ENCODE measurements at regions not wholly inside any gene's neighbourhood (a gene's known extent, or its start where the extent isn't known, plus 50 kb on each side); places are given as distances from the start of the nearest gene placed in this dataset.

- H3K9ac ChIP-seq (ENCODE audit: insufficient read depth, low read length) = no peak overlapping the region
- no peak overlapping the region for H2AFZ ChIP-seq (ENCODE audit: low read length)
- H3K4me2 ChIP-seq (ENCODE audit: extremely low read depth, insufficient read depth, low read length) = no peak overlapping the region
- no peaks in the 10 kb centered on the region for H3K9me3 ChIP-seq (ENCODE audit: control insufficient read depth, insufficient read depth, low read depth, low read length)
- H3K27me3 ChIP-seq (ENCODE audit: control insufficient read depth, insufficient read depth, low read length) = no peaks in the 10 kb centered on the region
- no peaks in the 10 kb centered on the region for H3K36me3 ChIP-seq (ENCODE audit: control insufficient read depth, insufficient read depth, low read length)
- no peak overlapping the region for H3K4me3 ChIP-seq (replicated peaks in 1 of 4; ENCODE audit: control extremely low read depth in 1 of 4, insufficient read depth in 1 of 4, low read depth in 3 of 4, low read length in 4 of 4)
- no peaks in the 10 kb centered on the region for H3K4me1 ChIP-seq (ENCODE audit: control insufficient read depth, extremely low read depth, insufficient read depth, low read length)
- no peak for DNase-seq (ENCODE audit: low read depth in 2 of 2)
- TF ChIP-seq EZH2 (IDR thresholded peaks at IDR 0.05; ENCODE audit: low read length, missing control alignments) = no peak
- no peak for TF ChIP-seq CTCF (conservative IDR thresholded peaks at IDR 0.05 in 1 of 2, IDR thresholded peaks at IDR 0.05 in 1 of 2; ENCODE audit: low read depth in 1 of 2, low read length in 2 of 2)
- H4K20me1 ChIP-seq (ENCODE audit: control insufficient read depth, extremely low read depth, insufficient read depth, low read length) = no peaks in the 10 kb centered on the region
- no peaks in the 10 kb centered on the region for H3K79me2 ChIP-seq (ENCODE audit: control insufficient read depth, insufficient read depth, low read length)
- H3K27ac ChIP-seq (ENCODE audit: insufficient read depth, low read length) = no peak overlapping the region
Observed at GRCh38 chr3:62990704-62991413, 115.6 kb upstream of the CADPS start.

GRCh38 chr3:62992520-62992919 is 117.3 kb upstream of the CADPS start:
- H4K20me1 ChIP-seq (ENCODE audit: control insufficient read depth, extremely low read depth, insufficient read depth, low read length) = no peaks in the 10 kb centered on the region
- TF ChIP-seq CTCF (conservative IDR thresholded peaks at IDR 0.05 in 1 of 2, IDR thresholded peaks at IDR 0.05 in 1 of 2; ENCODE audit: low read depth in 1 of 2, low read length in 2 of 2) = no peak
- no peak for TF ChIP-seq EZH2 (IDR thresholded peaks at IDR 0.05; ENCODE audit: low read length, missing control alignments)
- H3K4me1 ChIP-seq (ENCODE audit: control insufficient read depth, extremely low read depth, insufficient read depth, low read length) = no peaks in the 10 kb centered on the region
- H3K79me2 ChIP-seq (ENCODE audit: control insufficient read depth, insufficient read depth, low read length) = no peaks in the 10 kb centered on the region
- H3K27me3 ChIP-seq (ENCODE audit: control insufficient read depth, insufficient read depth, low read length) = no peaks in the 10 kb centered on the region
- no peak overlapping the region for H3K4me3 ChIP-seq (replicated peaks in 1 of 4; ENCODE audit: control extremely low read depth in 1 of 4, insufficient read depth in 1 of 4, low read depth in 3 of 4, low read length in 4 of 4)
- no peak overlapping the region for H3K4me2 ChIP-seq (ENCODE audit: extremely low read depth, insufficient read depth, low read length)
- no peak for DNase-seq (ENCODE audit: low read depth in 2 of 2)
- H3K27ac ChIP-seq (ENCODE audit: insufficient read depth, low read length) = no peak overlapping the region
- no peak overlapping the region for H2AFZ ChIP-seq (ENCODE audit: low read length)
- no peaks in the 10 kb centered on the region for H3K36me3 ChIP-seq (ENCODE audit: control insufficient read depth, insufficient read depth, low read length)
- H3K9ac ChIP-seq (ENCODE audit: insufficient read depth, low read length) = no peak overlapping the region
- no peaks in the 10 kb centered on the region for H3K9me3 ChIP-seq (ENCODE audit: control insufficient read depth, insufficient read depth, low read depth, low read length)

DNA sequence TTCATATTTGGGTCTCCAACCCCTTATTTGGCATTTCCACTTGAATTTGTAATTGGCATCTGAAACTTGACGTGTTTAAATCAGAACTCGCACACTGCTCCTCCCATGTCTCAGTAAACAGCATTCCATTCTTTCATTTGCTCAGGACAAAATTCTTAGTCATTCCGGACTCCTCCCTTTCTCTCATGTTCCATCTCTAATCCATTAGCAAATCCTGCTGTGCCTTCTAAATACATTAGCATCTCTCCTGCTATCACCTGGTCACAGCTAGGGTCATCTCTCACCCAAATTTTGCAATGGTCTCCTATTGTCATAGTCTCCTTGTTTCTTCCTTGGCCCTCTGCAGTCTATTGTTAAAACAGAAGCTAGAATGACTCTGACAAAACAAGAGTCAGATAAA is 119.9 kb upstream of the CADPS start:
- Histone ChIP-seq H3K4me3 (replicated peaks in 1 of 4; ENCODE audit: control extremely low read depth in 1 of 4, insufficient read depth in 1 of 4, low read depth in 3 of 4, low read length in 4 of 4) (no peak overlapping the region), H3K27me3 (ENCODE audit: control insufficient read depth, insufficient read depth, low read length) (no peaks in the 10 kb centered on the region), H3K79me2 (ENCODE audit: control insufficient read depth, insufficient read depth, low read length) (no peaks in the 10 kb centered on the region), H3K4me1 (ENCODE audit: control insufficient read depth, extremely low read depth, insufficient read depth, low read length) (no peaks in the 10 kb centered on the region), H3K27ac (ENCODE audit: insufficient read depth, low read length) (no peak overlapping the region), H3K9ac (ENCODE audit: insufficient read depth, low read length) (no peak overlapping the region), H3K9me3 (ENCODE audit: control insufficient read depth, insufficient read depth, low read depth, low read length) (no peaks in the 10 kb centered on the region), H3K36me3 (ENCODE audit: control insufficient read depth, insufficient read depth, low read length) (no peaks in the 10 kb centered on the region), H4K20me1 (ENCODE audit: control insufficient read depth, extremely low read depth, insufficient read depth, low read length) (no peaks in the 10 kb centered on the region), H2AFZ (ENCODE audit: low read length) (no peak overlapping the region), H3K4me2 (ENCODE audit: extremely low read depth, insufficient read depth, low read length) (no peak overlapping the region)
- no peak for DNase-seq (ENCODE audit: low read depth in 2 of 2)
- TF ChIP-seq CTCF (conservative IDR thresholded peaks at IDR 0.05 in 1 of 2, IDR thresholded peaks at IDR 0.05 in 1 of 2; ENCODE audit: low read depth in 1 of 2, low read length in 2 of 2) (no peak), EZH2 (IDR thresholded peaks at IDR 0.05; ENCODE audit: low read length, missing control alignments) (no peak)
